Astrocyte (in vitro differentiated cells and primary cell): ENCODE measurements at regions not wholly inside any gene's neighbourhood (a gene's known extent, or its start where the extent isn't known, plus 50 kb on each side); places are given as distances from the start of the nearest gene placed in this dataset.

Experiments
- DNase-seq: peaks from one replicate; pipeline ENCODE4 v3.0.0-alpha.2; 2010; ENCODE audit warnings: low read depth
- FAIRE-seq: peaks from 2 replicates; lab custom pipeline; 2011; peaks lifted over from hg19 to GRCh38; lab: Jason Lieb, UNC
- H2AFZ ChIP-seq: 2 replicates; pipeline ENCODE4 v1.6.0; 2012; ENCODE audit warnings: low read depth, low read length, inconsistent platforms
- H3K27ac ChIP-seq: 2 replicates; pipeline ENCODE4 v1.5.1; 2011; ENCODE audit warnings: low read depth, low read length, inconsistent platforms
- H3K27me3 ChIP-seq: 2 replicates; pipeline ENCODE4 v1.6.0; 2011; ENCODE audit warnings: low read length, inconsistent platforms; ENCODE audit not compliant: insufficient read depth
- H3K36me3 ChIP-seq: 2 replicates; pipeline ENCODE4 v1.5.1; 2011; ENCODE audit warnings: low read length, inconsistent platforms; ENCODE audit not compliant: insufficient read depth
- H3K4me1 ChIP-seq: 2 replicates; pipeline ENCODE4 v1.5.1; 2011; ENCODE audit warnings: low read length, inconsistent platforms; ENCODE audit not compliant: insufficient read depth
- H3K4me2 ChIP-seq: 2 replicates; pipeline ENCODE4 v1.6.0; 2012; ENCODE audit warnings: low read length, inconsistent platforms
- H3K4me3 ChIP-seq: 2 replicates; pipeline ENCODE4 v1.5.1; 2011; ENCODE audit warnings: low read depth, mild to moderate bottlenecking, low read length, inconsistent platforms; ENCODE audit not compliant: insufficient read depth
- H3K79me2 ChIP-seq: 2 replicates; pipeline ENCODE4 v1.6.0; 2012; ENCODE audit warnings: mild to moderate bottlenecking, low read length, inconsistent platforms; ENCODE audit not compliant: insufficient read depth
- H3K9ac ChIP-seq: 2 replicates; pipeline ENCODE4 v1.6.0; 2012; ENCODE audit warnings: mild to moderate bottlenecking, low read length, inconsistent platforms
- H3K9me3 ChIP-seq: 2 replicates; pipeline ENCODE4 v1.5.1; 2012; ENCODE audit warnings: low read depth, mild to moderate bottlenecking, low read length, inconsistent platforms; ENCODE audit not compliant: insufficient read depth
- H4K20me1 ChIP-seq: 2 replicates; pipeline ENCODE4 v1.6.0; 2012; ENCODE audit warnings: low read length, inconsistent platforms; ENCODE audit not compliant: insufficient read depth
- H3K27ac Mint-ChIP-seq: one replicate; pipeline ENCODE4 v1.8.0; 2021; ENCODE audit warnings: mild to moderate bottlenecking, mixed read lengths; ENCODE audit not compliant: unreplicated experiment
- H3K27me3 Mint-ChIP-seq: one replicate; pipeline ENCODE4 v1.8.0; 2021; ENCODE audit warnings: low read depth, mixed read lengths; ENCODE audit not compliant: unreplicated experiment
- H3K36me3 Mint-ChIP-seq: one replicate; pipeline ENCODE4 v1.8.0; 2021; ENCODE audit warnings: low read depth, mixed read lengths; ENCODE audit not compliant: unreplicated experiment
- H3K4me1 Mint-ChIP-seq: one replicate; pipeline ENCODE4 v1.8.0; 2021; ENCODE audit warnings: low read depth, mixed read lengths; ENCODE audit not compliant: unreplicated experiment
- H3K4me3 Mint-ChIP-seq: one replicate; pipeline ENCODE4 v1.8.0; 2021; ENCODE audit warnings: mild to moderate bottlenecking, moderate library complexity, mixed read lengths; ENCODE audit not compliant: unreplicated experiment
- H3K9me3 Mint-ChIP-seq: one replicate; pipeline ENCODE4 v1.8.0; 2021; ENCODE audit warnings: mild to moderate bottlenecking, mixed read lengths; ENCODE audit not compliant: unreplicated experiment
- CTCF ChIP-seq: IDR thresholded peaks from 2 replicates; pipeline ENCODE4 v1.5.1; 2011; ENCODE audit warnings: low read depth, mild to moderate bottlenecking, inconsistent platforms, low read length, moderate library complexity; ENCODE audit not compliant: insufficient read depth
- EZH2 ChIP-seq: IDR thresholded peaks from 2 replicates; pipeline ENCODE4 v1.6.1; 2012; ENCODE audit warnings: mild to moderate bottlenecking, low read length, inconsistent platforms; ENCODE audit not compliant: insufficient read depth

DNA sequence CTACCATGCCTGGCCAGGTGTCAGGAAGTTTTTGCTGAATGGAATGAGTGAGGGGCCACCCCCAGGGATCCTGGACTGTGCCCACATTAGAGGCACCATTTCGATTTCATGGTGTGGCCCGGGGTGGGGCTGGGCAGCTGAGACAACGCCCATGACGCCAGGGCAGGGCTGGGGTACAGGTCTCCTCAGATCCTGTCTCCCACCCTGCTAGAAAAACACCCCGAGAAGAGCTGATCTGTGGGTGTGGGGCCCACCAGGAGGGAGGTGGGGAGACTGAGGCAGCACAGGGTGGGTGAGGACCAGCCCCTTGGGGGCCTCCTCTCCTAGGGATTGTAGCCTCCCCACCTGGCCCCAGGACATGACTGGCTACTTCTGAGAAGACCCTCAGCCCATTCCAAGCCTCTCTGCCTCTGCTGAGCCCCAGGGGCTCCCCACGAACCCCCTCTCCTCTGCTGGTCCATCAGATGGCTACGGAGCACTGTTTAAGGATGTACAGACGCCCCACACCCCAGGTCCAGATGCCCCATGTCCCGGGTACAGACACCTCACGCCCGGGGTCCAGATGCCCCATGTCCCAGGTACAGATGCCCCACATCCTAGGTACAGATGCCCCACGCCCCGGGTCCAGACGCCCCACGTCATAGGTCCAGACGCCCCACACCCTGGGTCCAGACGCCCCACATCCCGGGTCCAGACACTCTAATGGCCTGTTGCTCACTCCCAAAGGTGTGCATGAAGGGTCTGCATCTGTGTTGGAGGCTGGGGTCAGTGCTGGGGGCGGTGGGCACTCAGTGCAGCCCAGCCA lies 99.4 kb downstream of the MICALL2 start:
- no peaks in the 10 kb centered on the region for H3K79me2 ChIP-seq
- H3K27ac Mint-ChIP-seq: no peak overlapping the region
- H2AFZ ChIP-seq: no peak overlapping the region
- FAIRE-seq: no peak
- H3K27me3 Mint-ChIP-seq: peaks cover 21% of the 10 kb centered on the region
- H3K36me3 ChIP-seq: no peaks in the 10 kb centered on the region
- no peaks in the 10 kb centered on the region for H3K9me3 Mint-ChIP-seq
- TF ChIP-seq CTCF (no peak), EZH2 (no peak)
- H3K9me3 ChIP-seq: no peaks in the 10 kb centered on the region
- no peaks in the 10 kb centered on the region for H3K4me1 Mint-ChIP-seq
- peaks cover 4% of the 10 kb centered on the region for H3K27me3 ChIP-seq
- no peak overlapping the region for H3K9ac ChIP-seq
- H3K4me3 Mint-ChIP-seq: no peak overlapping the region
- no peaks in the 10 kb centered on the region for H3K4me1 ChIP-seq
- H3K36me3 Mint-ChIP-seq: no peaks in the 10 kb centered on the region
- no peak overlapping the region for H3K4me2 ChIP-seq
- H3K4me3 ChIP-seq: no peak overlapping the region
- DNase-seq: no peak
- no peak overlapping the region for H3K27ac ChIP-seq
- no peaks in the 10 kb centered on the region for H4K20me1 ChIP-seq

DNA sequence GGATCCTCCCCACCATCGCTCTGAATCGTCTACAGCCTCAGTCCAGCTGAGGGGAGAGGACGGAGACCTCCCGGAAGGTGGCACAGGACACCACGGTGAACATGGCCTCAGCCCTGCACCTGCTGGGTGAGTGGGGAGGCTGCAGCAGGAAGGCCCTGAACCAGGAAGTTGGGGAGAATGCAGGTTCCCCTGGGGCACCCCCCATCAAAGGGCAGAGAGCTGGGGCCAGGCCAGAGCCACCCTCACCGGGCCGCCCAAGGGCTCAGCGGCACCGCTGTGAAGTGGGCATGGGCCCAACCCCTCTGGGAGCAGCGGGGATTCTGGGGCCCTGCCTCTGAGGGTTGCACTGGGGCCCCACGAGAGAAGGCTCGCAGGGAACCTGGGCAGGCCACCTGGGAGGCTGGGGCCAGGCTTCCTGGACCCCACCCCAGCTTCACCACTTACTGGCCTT lies 98.7 kb downstream of the MICALL2 start:
- H4K20me1 ChIP-seq: no peaks in the 10 kb centered on the region
- no peaks in the 10 kb centered on the region for H3K36me3 ChIP-seq
- FAIRE-seq: no peak
- H3K4me1 Mint-ChIP-seq: no peaks in the 10 kb centered on the region
- H3K4me2 ChIP-seq: no peak overlapping the region
- H3K27ac ChIP-seq: no peak overlapping the region
- H3K27me3 Mint-ChIP-seq: peaks cover 21% of the 10 kb centered on the region
- H3K9ac ChIP-seq: no peak overlapping the region
- no peaks in the 10 kb centered on the region for H3K9me3 Mint-ChIP-seq
- H3K4me1 ChIP-seq: no peaks in the 10 kb centered on the region
- H3K27me3 ChIP-seq: peaks cover 9% of the 10 kb centered on the region
- H3K79me2 ChIP-seq: no peaks in the 10 kb centered on the region
- H3K36me3 Mint-ChIP-seq: no peaks in the 10 kb centered on the region
- no peak overlapping the region for H2AFZ ChIP-seq
- H3K9me3 ChIP-seq: peaks cover 1% of the 10 kb centered on the region
- H3K27ac Mint-ChIP-seq: no peak overlapping the region
- H3K4me3 Mint-ChIP-seq: no peak overlapping the region
- no peak for DNase-seq
- TF ChIP-seq EZH2 (no peak), CTCF (no peak)
- no peak overlapping the region for H3K4me3 ChIP-seq
